ENCODE measurements at regions not wholly inside any gene's neighbourhood (a gene's known extent, or its start where the extent isn't known, plus 50 kb on each side); places are given as distances from the start of the nearest gene placed in this dataset.

DNA sequence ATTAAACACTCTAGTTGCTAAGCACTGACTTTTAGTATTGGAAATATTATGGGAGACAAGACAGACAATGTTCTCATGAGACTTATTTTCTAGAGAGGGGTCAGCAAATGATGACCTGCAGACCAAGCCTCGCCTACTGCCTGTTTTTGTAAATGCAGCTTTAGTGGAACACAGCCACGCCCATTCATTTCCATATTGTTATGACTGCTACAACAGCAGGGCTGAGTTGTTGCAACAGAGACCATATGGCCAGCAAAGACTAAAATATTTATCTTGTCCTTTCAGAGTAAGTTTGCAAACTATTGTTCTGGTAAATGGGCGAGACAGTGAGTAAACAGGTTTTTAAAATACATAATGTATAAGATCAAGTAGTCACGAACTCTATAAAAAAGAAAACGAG lies 570.2 kb downstream of the NTRK3 start:
- H3K9ac ChIP-seq (ENCODE audit: low read length): no peak overlapping the region
- no peak overlapping the region for H3K4me3 ChIP-seq (ENCODE audit: low read length)
- no peak overlapping the region for H2AFZ ChIP-seq (ENCODE audit: low read depth, low read length)
- H3K9me3 ChIP-seq (ENCODE audit: low read length): no peaks in the 10 kb centered on the region
- H3F3A ChIP-seq (ENCODE audit: insufficient read depth, low read length, poor library complexity, severe bottlenecking): no peaks in the 10 kb centered on the region
- no peaks in the 10 kb centered on the region for H3K79me2 ChIP-seq (replicated peaks; ENCODE audit: insufficient read depth, low read length)
- no peak for TF ChIP-seq SMC3 (conservative IDR thresholded peaks at IDR 0.05; ENCODE audit: poor library complexity)
- TF ChIP-seq TAF1 (IDR thresholded peaks at IDR 0.05; ENCODE audit: low read depth): no peak
- TF ChIP-seq POLR2AphosphoS5 (IDR thresholded peaks at IDR 0.05): no peak
- no peak for TF ChIP-seq MXI1 (conservative IDR thresholded peaks at IDR 0.05; ENCODE audit: poor library complexity, severe bottlenecking)
- no peak for TF ChIP-seq EP300 (conservative IDR thresholded peaks at IDR 0.05; ENCODE audit: poor library complexity, severe bottlenecking)
- TF ChIP-seq EZH2 (IDR thresholded peaks at IDR 0.05; ENCODE audit: borderline replicate concordance, insufficient read depth, low read length, poor library complexity, severe bottlenecking): no peak
- TF ChIP-seq RAD21 (conservative IDR thresholded peaks at IDR 0.05): no peak
- TF ChIP-seq, protein P1, sequence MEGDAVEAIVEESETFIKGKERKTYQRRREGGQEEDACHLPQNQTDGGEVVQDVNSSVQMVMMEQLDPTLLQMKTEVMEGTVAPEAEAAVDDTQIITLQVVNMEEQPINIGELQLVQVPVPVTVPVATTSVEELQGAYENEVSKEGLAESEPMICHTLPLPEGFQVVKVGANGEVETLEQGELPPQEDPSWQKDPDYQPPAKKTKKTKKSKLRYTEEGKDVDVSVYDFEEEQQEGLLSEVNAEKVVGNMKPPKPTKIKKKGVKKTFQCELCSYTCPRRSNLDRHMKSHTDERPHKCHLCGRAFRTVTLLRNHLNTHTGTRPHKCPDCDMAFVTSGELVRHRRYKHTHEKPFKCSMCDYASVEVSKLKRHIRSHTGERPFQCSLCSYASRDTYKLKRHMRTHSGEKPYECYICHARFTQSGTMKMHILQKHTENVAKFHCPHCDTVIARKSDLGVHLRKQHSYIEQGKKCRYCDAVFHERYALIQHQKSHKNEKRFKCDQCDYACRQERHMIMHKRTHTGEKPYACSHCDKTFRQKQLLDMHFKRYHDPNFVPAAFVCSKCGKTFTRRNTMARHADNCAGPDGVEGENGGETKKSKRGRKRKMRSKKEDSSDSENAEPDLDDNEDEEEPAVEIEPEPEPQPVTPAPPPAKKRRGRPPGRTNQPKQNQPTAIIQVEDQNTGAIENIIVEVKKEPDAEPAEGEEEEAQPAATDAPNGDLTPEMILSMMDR (IDR thresholded peaks at IDR 0.05; ENCODE audit: poor library complexity, severe bottlenecking): no peak
- TF ChIP-seq, protein P2, sequence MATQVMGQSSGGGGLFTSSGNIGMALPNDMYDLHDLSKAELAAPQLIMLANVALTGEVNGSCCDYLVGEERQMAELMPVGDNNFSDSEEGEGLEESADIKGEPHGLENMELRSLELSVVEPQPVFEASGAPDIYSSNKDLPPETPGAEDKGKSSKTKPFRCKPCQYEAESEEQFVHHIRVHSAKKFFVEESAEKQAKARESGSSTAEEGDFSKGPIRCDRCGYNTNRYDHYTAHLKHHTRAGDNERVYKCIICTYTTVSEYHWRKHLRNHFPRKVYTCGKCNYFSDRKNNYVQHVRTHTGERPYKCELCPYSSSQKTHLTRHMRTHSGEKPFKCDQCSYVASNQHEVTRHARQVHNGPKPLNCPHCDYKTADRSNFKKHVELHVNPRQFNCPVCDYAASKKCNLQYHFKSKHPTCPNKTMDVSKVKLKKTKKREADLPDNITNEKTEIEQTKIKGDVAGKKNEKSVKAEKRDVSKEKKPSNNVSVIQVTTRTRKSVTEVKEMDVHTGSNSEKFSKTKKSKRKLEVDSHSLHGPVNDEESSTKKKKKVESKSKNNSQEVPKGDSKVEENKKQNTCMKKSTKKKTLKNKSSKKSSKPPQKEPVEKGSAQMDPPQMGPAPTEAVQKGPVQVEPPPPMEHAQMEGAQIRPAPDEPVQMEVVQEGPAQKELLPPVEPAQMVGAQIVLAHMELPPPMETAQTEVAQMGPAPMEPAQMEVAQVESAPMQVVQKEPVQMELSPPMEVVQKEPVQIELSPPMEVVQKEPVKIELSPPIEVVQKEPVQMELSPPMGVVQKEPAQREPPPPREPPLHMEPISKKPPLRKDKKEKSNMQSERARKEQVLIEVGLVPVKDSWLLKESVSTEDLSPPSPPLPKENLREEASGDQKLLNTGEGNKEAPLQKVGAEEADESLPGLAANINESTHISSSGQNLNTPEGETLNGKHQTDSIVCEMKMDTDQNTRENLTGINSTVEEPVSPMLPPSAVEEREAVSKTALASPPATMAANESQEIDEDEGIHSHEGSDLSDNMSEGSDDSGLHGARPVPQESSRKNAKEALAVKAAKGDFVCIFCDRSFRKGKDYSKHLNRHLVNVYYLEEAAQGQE (IDR thresholded peaks at IDR 0.05; ENCODE audit: borderline replicate concordance): no peak
- H3K4me2 ChIP-seq (ENCODE audit: low read length): no peak overlapping the region
- H3K9me2 ChIP-seq (ENCODE audit: insufficient read depth, low read length): no peaks in the 10 kb centered on the region
- H3K27ac ChIP-seq (ENCODE audit: low read length): peak overlapping the region; percentile 70
- no peaks in the 10 kb centered on the region for H3K27me3 ChIP-seq (ENCODE audit: insufficient read depth, low read depth, low read length)
- no peaks in the 10 kb centered on the region for H4K20me1 ChIP-seq (ENCODE audit: insufficient read depth)
- no peaks in the 10 kb centered on the region for H3K36me3 ChIP-seq (ENCODE audit: insufficient read depth, low read length)

- H2AFZ ChIP-seq (ENCODE audit: low read depth, low read length): no peak overlapping the region
- H3K36me3 ChIP-seq (ENCODE audit: insufficient read depth, low read length): no peaks in the 10 kb centered on the region
- no peaks in the 10 kb centered on the region for H3K9me3 ChIP-seq (ENCODE audit: low read length)
- no peak overlapping the region for H3K4me3 ChIP-seq (ENCODE audit: low read length)
- no peaks in the 10 kb centered on the region for H3K27me3 ChIP-seq (ENCODE audit: insufficient read depth, low read depth, low read length)
- no peaks in the 10 kb centered on the region for H3F3A ChIP-seq (ENCODE audit: insufficient read depth, low read length, poor library complexity, severe bottlenecking)
- no peaks in the 10 kb centered on the region for H3K9me2 ChIP-seq (ENCODE audit: insufficient read depth, low read length)
- H3K4me2 ChIP-seq (ENCODE audit: low read length): no peak overlapping the region
- TF ChIP-seq TAF1 (IDR thresholded peaks at IDR 0.05; ENCODE audit: low read depth) (no peak), EP300 (conservative IDR thresholded peaks at IDR 0.05; ENCODE audit: poor library complexity, severe bottlenecking) (no peak), EZH2 (IDR thresholded peaks at IDR 0.05; ENCODE audit: borderline replicate concordance, insufficient read depth, low read length, poor library complexity, severe bottlenecking) (no peak), MXI1 (conservative IDR thresholded peaks at IDR 0.05; ENCODE audit: poor library complexity, severe bottlenecking) (no peak), SMC3 (conservative IDR thresholded peaks at IDR 0.05; ENCODE audit: poor library complexity) (no peak), RAD21 (conservative IDR thresholded peaks at IDR 0.05) (no peak), POLR2AphosphoS5 (IDR thresholded peaks at IDR 0.05) (no peak)
- TF ChIP-seq, protein P2 (IDR thresholded peaks at IDR 0.05; ENCODE audit: borderline replicate concordance): no peak
- TF ChIP-seq, protein P1 (IDR thresholded peaks at IDR 0.05; ENCODE audit: poor library complexity, severe bottlenecking): no peak
- no peak overlapping the region for H3K9ac ChIP-seq (ENCODE audit: low read length)
- H3K27ac ChIP-seq (ENCODE audit: low read length): no peak overlapping the region
- H4K20me1 ChIP-seq (ENCODE audit: insufficient read depth): no peaks in the 10 kb centered on the region
- H3K79me2 ChIP-seq (replicated peaks; ENCODE audit: insufficient read depth, low read length): no peaks in the 10 kb centered on the region
Measured at GRCh38 chr15:87682527-87682926, 574.0 kb downstream of the NTRK3 start.

Data from neural cell (in vitro differentiated cells).